ENCODE measurements at regions not wholly inside any gene's neighbourhood (a gene's known extent, or its start where the extent isn't known, plus 50 kb on each side); places are given as distances from the start of the nearest gene placed in this dataset.

- no peak for TF ChIP-seq ZNF830 (tag by site-specific recombination; IDR thresholded peaks at IDR 0.05; ENCODE audit: low read depth)
- no peak for TF ChIP-seq ZNF169 (tag by site-specific recombination; IDR thresholded peaks at IDR 0.05)
- no peak for TF ChIP-seq ZNF518A (tag by site-specific recombination; conservative IDR thresholded peaks at IDR 0.05; ENCODE audit: low read depth)
- TF ChIP-seq ZNF302 (tag by site-specific recombination; IDR thresholded peaks at IDR 0.05; ENCODE audit: low read depth): no peak
- TF ChIP-seq ZNF426 (tag by site-specific recombination; IDR thresholded peaks at IDR 0.05): no peak
- TF ChIP-seq ZIC2 (tag by site-specific recombination; IDR thresholded peaks at IDR 0.05): no peak
- no peak for TF ChIP-seq ZNF626 (tag by site-specific recombination; IDR thresholded peaks at IDR 0.05)
- no peak for TF ChIP-seq ZNF549 (tag by site-specific recombination; IDR thresholded peaks at IDR 0.05)
- no peak for TF ChIP-seq ZNF555 (tag by site-specific recombination; conservative IDR thresholded peaks at IDR 0.05)
- no peak for TF ChIP-seq SP2 (tag by site-specific recombination; IDR thresholded peaks at IDR 0.05)
- no peak for TF ChIP-seq HOXD13 (CRISPR knock-in tag; IDR thresholded peaks at IDR 0.05; ENCODE audit: borderline replicate concordance)
Measured at GRCh38 chr1:170863621-170864020, 71.7 kb upstream of the MROH9 start (continued).

GRCh38 chr1:170864238-170864637, 71.1 kb upstream of the MROH9 start:
- Histone ChIP-seq H3K4me3 (ENCODE audit: low read depth, low read length) (no peak overlapping the region), H3K27ac (ENCODE audit: extremely low read depth, low read depth, low read length) (no peak overlapping the region), H3K4me1 (ENCODE audit: control insufficient read depth, insufficient read depth, low read length) (no peaks in the 10 kb centered on the region), H3K36me3 (ENCODE audit: control insufficient read depth in 2 of 2, insufficient read depth in 1 of 2, low read length in 2 of 2) (no peaks in the 10 kb centered on the region), H3K9me3 (ENCODE audit: control insufficient read depth, insufficient read depth, low read depth, low read length) (no peaks in the 10 kb centered on the region)
- CTCF ChIA-PET: no interaction called here
- TF ChIP-seq ATF2 (tag by site-specific recombination; IDR thresholded peaks at IDR 0.05; ENCODE audit: low read depth) (no peak), ZNF341 (tag by site-specific recombination; IDR thresholded peaks at IDR 0.05; ENCODE audit: low read depth) (no peak), ZNF394 (tag by site-specific recombination; IDR thresholded peaks at IDR 0.05; ENCODE audit: borderline replicate concordance) (no peak), ZNF610 (tag by site-specific recombination; IDR thresholded peaks at IDR 0.05; ENCODE audit: borderline replicate concordance) (no peak), ZNF121 (tag by site-specific recombination; IDR thresholded peaks at IDR 0.05) (no peak), ZBTB49 (tag by site-specific recombination; IDR thresholded peaks at IDR 0.05; ENCODE audit: low read depth) (no peak), ZIC2 (tag by site-specific recombination; IDR thresholded peaks at IDR 0.05) (no peak), PRDM6 (tag by site-specific recombination; IDR thresholded peaks at IDR 0.05) (no peak), SCRT1 (tag by site-specific recombination; IDR thresholded peaks at IDR 0.05; ENCODE audit: borderline replicate concordance) (no peak), ZSCAN30 (tag by site-specific recombination; IDR thresholded peaks at IDR 0.05) (no peak), ZNF785 (tag by site-specific recombination; IDR thresholded peaks at IDR 0.05) (no peak), YY1 (tag by site-specific recombination; IDR thresholded peaks at IDR 0.05) (no peak), PATZ1 (tag by site-specific recombination; IDR thresholded peaks at IDR 0.05) (no peak), YY2 (tag by site-specific recombination; IDR thresholded peaks at IDR 0.05) (no peak), ZNF660 (tag by site-specific recombination; IDR thresholded peaks at IDR 0.05) (no peak)
- POLR2A ChIA-PET: no interaction called here

Data from HEK293 (cell line).